CD4-positive, alpha-beta T cell (primary cell): ENCODE measurements at regions not wholly inside any gene's neighbourhood (a gene's known extent, or its start where the extent isn't known, plus 50 kb on each side); places are given as distances from the start of the nearest gene placed in this dataset.

Experiments used
- ATAC-seq: fragments of 200-7000 bp; cut with Tn5 transposase; one replicate; pipeline ENCODE4 v1.10.0; 2022; ENCODE audit warnings: mild to moderate bottlenecking; ENCODE audit not compliant: poor library complexity
- CTCF ChIA-PET: fragments of 350-600 bp; sonication (Branson Sonifier 250); formaldehyde crosslinking; loops from one replicate; lab custom pipeline; 2021; ENCODE audit warnings: antibody characterized with exemption, inconsistent platforms; lab: Charles Lee
- POLR2A ChIA-PET: fragments of 350-600 bp; sonication (Branson Sonifier 250); formaldehyde crosslinking; loops from one replicate; lab custom pipeline; 2021; ENCODE audit warnings: antibody characterized with exemption, inconsistent platforms; lab: Charles Lee
- DNase-seq, 14 experiments: peaks; one replicate each; pipeline ENCODE4 v3.0.0-alpha.2; 2013 to 2020; ENCODE audit warnings: mixed read lengths in 2 of 14
- H3K27ac ChIP-seq, 2 donors: one replicate each; pipeline versions ENCODE4 v1.5.1 to v1.7.0; 2013; ENCODE audit warnings: low read length in 2 of 2, low read depth in 1 of 2, mild to moderate bottlenecking in 1 of 2
- H3K27me3 ChIP-seq, 2 experiments: 1 replicate in 1 of 2; 2 replicates in 1 of 2; pipeline versions ENCODE4 v1.6.1 to v1.7.0; 2013; ENCODE audit warnings: low read length in 2 of 2, control low read depth in 1 of 2, mild to moderate bottlenecking in 1 of 2, moderate library complexity in 1 of 2; ENCODE audit not compliant: insufficient read depth in 2 of 2, control insufficient read depth in 1 of 2
- H3K36me3 ChIP-seq: one replicate; pipeline ENCODE4 v1.6.1; 2013; ENCODE audit warnings: low read length, control low read depth; ENCODE audit not compliant: insufficient read depth
- H3K4me1 ChIP-seq: one replicate; pipeline ENCODE4 v1.6.1; 2013; ENCODE audit warnings: low read length, control low read depth; ENCODE audit not compliant: insufficient read depth
- H3K4me3 ChIP-seq: one replicate; pipeline ENCODE4 v1.5.1; 2013; ENCODE audit warnings: mild to moderate bottlenecking, low read length, moderate library complexity
- H3K9me3 ChIP-seq, 2 experiments: 1 replicate in 1 of 2; 2 replicates in 1 of 2; pipeline versions ENCODE4 v1.6.1 to v1.7.0; 2013; ENCODE audit warnings: low read length in 2 of 2, mild to moderate bottlenecking in 2 of 2, control low read depth in 1 of 2, moderate library complexity in 1 of 2; ENCODE audit not compliant: control insufficient read depth in 1 of 2, insufficient read depth in 1 of 2
- H3K27ac Mint-ChIP-seq: one replicate; pipeline ENCODE4 v1.8.0; 2020; ENCODE audit warnings: mixed read lengths
- H3K27me3 Mint-ChIP-seq: one replicate; pipeline ENCODE4 v1.8.0; 2021; ENCODE audit warnings: mixed read lengths
- H3K36me3 Mint-ChIP-seq: one replicate; pipeline ENCODE4 v1.8.0; 2021; ENCODE audit warnings: low read depth, mixed read lengths
- H3K4me1 Mint-ChIP-seq: one replicate; pipeline ENCODE4 v1.8.0; 2021; ENCODE audit warnings: low read depth, mixed read lengths
- H3K4me3 Mint-ChIP-seq: one replicate; pipeline ENCODE4 v1.8.0; 2020; ENCODE audit warnings: mild to moderate bottlenecking, mixed read lengths
- H3K9me3 Mint-ChIP-seq: one replicate; pipeline ENCODE4 v1.8.0; 2020; ENCODE audit warnings: mixed read lengths
- intact Hi-C, 2 experiments: fragments of 100-400 bp; cut with DNase I in 1 of 2; cut with micrococcal nuclease in 1 of 2; formaldehyde crosslinking; loops; one replicate each; pipeline versions ENCODE4 v1.15.1 to v1.9.0; 2023 to 2025; cut with DNase I, micrococcal nuclease
- TF ChIP-seq, protein P1 (sequence below): fragments of 200-600 bp; IDR thresholded peaks from one replicate; pipeline ENCODE4 v1.8.0; 2022; ENCODE audit warnings: antibody characterized with exemption, mild to moderate bottlenecking

DNA sequence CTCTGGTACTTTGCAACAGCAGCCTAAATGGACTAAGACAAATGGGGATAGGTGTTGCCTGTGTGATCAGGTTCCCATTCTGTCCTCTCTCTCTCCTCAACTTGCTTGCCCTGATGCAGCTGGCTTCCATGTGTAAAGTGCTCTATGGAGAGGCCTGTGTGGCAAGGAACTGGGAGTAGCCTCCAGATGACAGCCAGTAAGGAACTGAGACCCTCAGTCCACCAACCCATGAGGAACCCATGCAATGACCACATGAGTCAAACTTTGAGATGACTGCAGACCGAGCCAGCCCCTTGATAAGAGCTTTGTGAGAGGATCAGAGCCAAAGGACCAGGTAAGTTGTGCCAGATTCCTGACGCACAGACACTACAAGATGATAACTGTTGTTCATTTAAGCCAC is 74.6 kb upstream of the ADPGK start:
- H3K27ac ChIP-seq: no peak overlapping the region
- Mint-ChIP-seq H3K9me3 (no peaks in the 10 kb centered on the region), H3K27ac (no peak overlapping the region), H3K4me1 (no peaks in the 10 kb centered on the region), H3K36me3 (no peaks in the 10 kb centered on the region), H3K4me3 (no peak overlapping the region), H3K27me3 (peaks cover 16% of the 10 kb centered on the region)
- TF ChIP-seq, protein P1, sequence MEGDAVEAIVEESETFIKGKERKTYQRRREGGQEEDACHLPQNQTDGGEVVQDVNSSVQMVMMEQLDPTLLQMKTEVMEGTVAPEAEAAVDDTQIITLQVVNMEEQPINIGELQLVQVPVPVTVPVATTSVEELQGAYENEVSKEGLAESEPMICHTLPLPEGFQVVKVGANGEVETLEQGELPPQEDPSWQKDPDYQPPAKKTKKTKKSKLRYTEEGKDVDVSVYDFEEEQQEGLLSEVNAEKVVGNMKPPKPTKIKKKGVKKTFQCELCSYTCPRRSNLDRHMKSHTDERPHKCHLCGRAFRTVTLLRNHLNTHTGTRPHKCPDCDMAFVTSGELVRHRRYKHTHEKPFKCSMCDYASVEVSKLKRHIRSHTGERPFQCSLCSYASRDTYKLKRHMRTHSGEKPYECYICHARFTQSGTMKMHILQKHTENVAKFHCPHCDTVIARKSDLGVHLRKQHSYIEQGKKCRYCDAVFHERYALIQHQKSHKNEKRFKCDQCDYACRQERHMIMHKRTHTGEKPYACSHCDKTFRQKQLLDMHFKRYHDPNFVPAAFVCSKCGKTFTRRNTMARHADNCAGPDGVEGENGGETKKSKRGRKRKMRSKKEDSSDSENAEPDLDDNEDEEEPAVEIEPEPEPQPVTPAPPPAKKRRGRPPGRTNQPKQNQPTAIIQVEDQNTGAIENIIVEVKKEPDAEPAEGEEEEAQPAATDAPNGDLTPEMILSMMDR: no peak
- H3K36me3 ChIP-seq: no peaks in the 10 kb centered on the region
- H3K4me1 ChIP-seq: no peaks in the 10 kb centered on the region
- no peaks in the 10 kb centered on the region for H3K9me3 ChIP-seq
- intact Hi-C loops: no loop called here
- ATAC-seq (no peak), DNase-seq (no peak)
- H3K27me3 ChIP-seq: peaks cover 0 to 2% of the 10 kb centered on the region in 2 experiments
- no peak overlapping the region for H3K4me3 ChIP-seq
- ChIA-PET CTCF (no interaction called here), POLR2A (no interaction called here)

DNA sequence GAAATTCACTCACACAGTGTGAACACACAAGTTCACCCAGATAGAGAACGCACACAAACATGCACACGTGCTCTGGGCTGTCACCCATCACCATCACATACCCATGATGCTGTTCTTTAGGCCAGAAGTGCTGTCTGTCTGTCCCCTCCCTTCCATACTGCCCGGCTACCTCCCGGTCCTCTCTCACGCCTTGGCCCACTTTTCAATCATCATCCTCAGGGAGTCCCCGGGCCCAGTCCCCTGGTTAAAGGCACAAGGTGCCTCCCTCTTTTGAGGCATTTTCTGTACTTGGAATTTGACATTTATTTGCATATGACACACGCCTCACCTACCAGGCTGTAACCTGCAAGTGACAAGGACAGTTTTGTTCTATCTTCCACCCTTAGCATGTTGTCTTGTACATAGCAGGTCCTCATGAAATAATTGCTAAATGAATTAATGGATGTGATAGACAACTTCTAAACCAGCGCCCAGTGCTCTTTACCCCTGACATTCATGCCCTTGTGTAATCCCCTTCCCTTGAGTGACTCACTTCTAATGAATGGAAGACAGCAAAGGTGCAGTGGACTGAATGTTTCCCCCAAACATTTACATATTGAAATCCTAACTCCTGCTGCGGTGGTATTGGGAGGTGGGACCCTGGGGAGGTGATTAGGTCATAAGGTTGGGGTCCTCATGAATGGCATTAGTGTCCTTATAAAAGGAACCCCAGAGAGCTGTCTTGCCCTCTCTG is 73.9 kb upstream of the ADPGK start:
- Mint-ChIP-seq H3K4me3 (no peak overlapping the region), H3K27me3 (peaks cover 13% of the 10 kb centered on the region), H3K4me1 (no peaks in the 10 kb centered on the region), H3K27ac (no peak overlapping the region), H3K9me3 (no peaks in the 10 kb centered on the region), H3K36me3 (no peaks in the 10 kb centered on the region)
- Histone ChIP-seq H3K4me3 (no peak overlapping the region), H3K36me3 (no peaks in the 10 kb centered on the region), H3K27me3 (peaks cover 0 to 2% of the 10 kb centered on the region in 2 experiments), H3K27ac (no peak overlapping the region), H3K4me1 (no peaks in the 10 kb centered on the region), H3K9me3 (no peaks in the 10 kb centered on the region)
- ChIA-PET POLR2A (no interaction called here), CTCF (no interaction called here)
- intact Hi-C loops: no loop called here
- no peak for ATAC-seq
- TF ChIP-seq, protein P1: no peak
- DNase-seq: no peak

DNA sequence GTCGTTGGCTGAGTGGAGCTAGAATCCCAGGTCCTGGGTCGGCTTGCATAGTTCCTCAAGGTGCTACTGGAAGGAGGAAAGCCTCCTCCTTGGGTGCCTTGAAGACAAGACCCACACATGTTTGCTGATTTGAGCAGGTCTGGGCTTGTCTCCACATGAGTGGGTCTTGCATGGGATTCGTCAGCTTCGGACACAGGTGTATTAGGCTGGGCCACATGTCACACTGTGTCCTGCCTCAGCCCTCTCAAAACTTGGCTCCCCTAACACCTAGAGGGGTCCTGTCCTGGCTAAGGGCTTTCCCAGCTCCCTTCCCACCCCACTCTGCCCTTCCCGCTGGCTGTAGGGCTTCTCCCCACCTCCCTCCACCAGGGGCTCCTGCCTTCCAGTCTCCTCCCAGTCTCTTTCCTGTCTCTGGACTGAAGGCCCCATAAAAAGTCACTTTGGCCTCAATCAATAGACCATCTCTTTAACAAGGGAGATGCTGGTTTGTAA is 73.0 kb upstream of the ADPGK start:
- H3K27ac Mint-ChIP-seq: no peak overlapping the region

More for the DNA sequence above, 73.0 kb upstream of the ADPGK start:
- H3K4me1 ChIP-seq: no peaks in the 10 kb centered on the region
- intact Hi-C loops: no loop called here
- Mint-ChIP-seq H3K4me3 (no peak overlapping the region), H3K4me1 (no peaks in the 10 kb centered on the region), H3K9me3 (no peaks in the 10 kb centered on the region), H3K27me3 (peaks cover 13% of the 10 kb centered on the region), H3K36me3 (no peaks in the 10 kb centered on the region)
- CTCF ChIA-PET: no interaction called here
- POLR2A ChIA-PET: no interaction called here
- H3K4me3 ChIP-seq: no peak overlapping the region
- TF ChIP-seq, protein P1: no peak
- no peaks in the 10 kb centered on the region for H3K36me3 ChIP-seq
- no peak for DNase-seq
- H3K9me3 ChIP-seq: no peaks in the 10 kb centered on the region
- H3K27me3 ChIP-seq: peaks cover 0 to 4% of the 10 kb centered on the region in 2 experiments
- H3K27ac ChIP-seq: no peak overlapping the region
- no peak for ATAC-seq
